ENCODE measurements at regions not wholly inside any gene's neighbourhood (a gene's known extent, or its start where the extent isn't known, plus 50 kb on each side); places are given as distances from the start of the nearest gene placed in this dataset.

DNA sequence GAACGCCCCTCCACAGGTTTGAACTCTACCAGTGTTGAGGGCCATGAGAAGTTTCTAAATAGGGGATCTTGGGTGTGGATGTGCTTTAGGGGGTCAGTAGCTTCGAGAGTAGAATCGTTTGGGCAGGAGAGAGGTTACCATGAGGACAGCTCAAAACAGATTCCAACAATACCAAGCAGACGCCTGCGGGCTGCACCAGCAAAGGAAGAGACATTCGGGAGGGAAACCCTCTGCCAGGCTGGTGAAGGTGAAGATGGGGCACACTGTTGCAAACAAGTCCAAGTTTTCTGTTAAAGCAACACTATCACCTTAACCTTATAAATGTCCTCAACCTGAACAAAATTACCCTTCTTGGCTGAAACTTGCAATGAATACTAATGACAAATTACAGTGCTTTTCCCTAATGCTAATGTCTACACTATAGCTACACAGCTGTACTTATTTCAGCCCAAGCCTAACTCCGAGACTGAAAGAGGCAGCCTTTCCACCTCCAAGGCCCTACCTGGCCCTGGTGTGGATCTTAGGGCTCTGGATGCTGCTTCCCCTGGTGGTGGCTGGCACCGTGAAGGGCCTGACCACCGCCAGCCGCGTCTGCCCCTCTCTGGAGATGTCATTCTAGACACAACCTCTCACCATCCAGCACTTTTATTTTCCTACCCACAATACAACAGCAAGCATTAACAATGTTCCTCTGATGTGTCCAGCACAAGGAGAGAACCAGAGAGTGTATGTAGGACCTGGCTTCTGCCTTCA lies 80.1 kb downstream of the DLL1 start:
- no peaks in the 10 kb centered on the region for H3K27me3 ChIP-seq (ENCODE audit: low read length)
- no peaks in the 10 kb centered on the region for H3F3A ChIP-seq (ENCODE audit: insufficient read depth)
- no peak overlapping the region for H2AFZ ChIP-seq (ENCODE audit: low read depth, low read length, severe bottlenecking)
- H3K4me3 ChIP-seq (ENCODE audit: insufficient read depth, low read length, poor library complexity, severe bottlenecking), result no peak overlapping the region
- H3K79me2 ChIP-seq (ENCODE audit: insufficient read depth, low read length), result no peaks in the 10 kb centered on the region
- H4K20me1 ChIP-seq (ENCODE audit: low read depth, low read length), result no peaks in the 10 kb centered on the region
- H3K9me3 ChIP-seq (ENCODE audit: insufficient read depth, low read length), result no peaks in the 10 kb centered on the region
- no peak overlapping the region for H3K9ac ChIP-seq (ENCODE audit: low read length)
- H3K9me2 ChIP-seq (replicated peaks; ENCODE audit: insufficient read depth, low read length), result no peaks in the 10 kb centered on the region
- H3K27ac ChIP-seq (ENCODE audit: low read depth, low read length), result no peak overlapping the region
- H3K36me3 ChIP-seq (ENCODE audit: low read length), result no peaks in the 10 kb centered on the region
- no peak overlapping the region for H3K4me2 ChIP-seq (ENCODE audit: low read depth, low read length, poor library complexity, severe bottlenecking)
- TF ChIP-seq EZH2phosphoT487 (conservative IDR thresholded peaks at IDR 0.05; ENCODE audit: low read length), result no peak
- TF ChIP-seq, protein P1, sequence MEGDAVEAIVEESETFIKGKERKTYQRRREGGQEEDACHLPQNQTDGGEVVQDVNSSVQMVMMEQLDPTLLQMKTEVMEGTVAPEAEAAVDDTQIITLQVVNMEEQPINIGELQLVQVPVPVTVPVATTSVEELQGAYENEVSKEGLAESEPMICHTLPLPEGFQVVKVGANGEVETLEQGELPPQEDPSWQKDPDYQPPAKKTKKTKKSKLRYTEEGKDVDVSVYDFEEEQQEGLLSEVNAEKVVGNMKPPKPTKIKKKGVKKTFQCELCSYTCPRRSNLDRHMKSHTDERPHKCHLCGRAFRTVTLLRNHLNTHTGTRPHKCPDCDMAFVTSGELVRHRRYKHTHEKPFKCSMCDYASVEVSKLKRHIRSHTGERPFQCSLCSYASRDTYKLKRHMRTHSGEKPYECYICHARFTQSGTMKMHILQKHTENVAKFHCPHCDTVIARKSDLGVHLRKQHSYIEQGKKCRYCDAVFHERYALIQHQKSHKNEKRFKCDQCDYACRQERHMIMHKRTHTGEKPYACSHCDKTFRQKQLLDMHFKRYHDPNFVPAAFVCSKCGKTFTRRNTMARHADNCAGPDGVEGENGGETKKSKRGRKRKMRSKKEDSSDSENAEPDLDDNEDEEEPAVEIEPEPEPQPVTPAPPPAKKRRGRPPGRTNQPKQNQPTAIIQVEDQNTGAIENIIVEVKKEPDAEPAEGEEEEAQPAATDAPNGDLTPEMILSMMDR (IDR thresholded peaks at IDR 0.05; ENCODE audit: insufficient read depth, low read length, poor library complexity, severe bottlenecking), result no peak

DNA sequence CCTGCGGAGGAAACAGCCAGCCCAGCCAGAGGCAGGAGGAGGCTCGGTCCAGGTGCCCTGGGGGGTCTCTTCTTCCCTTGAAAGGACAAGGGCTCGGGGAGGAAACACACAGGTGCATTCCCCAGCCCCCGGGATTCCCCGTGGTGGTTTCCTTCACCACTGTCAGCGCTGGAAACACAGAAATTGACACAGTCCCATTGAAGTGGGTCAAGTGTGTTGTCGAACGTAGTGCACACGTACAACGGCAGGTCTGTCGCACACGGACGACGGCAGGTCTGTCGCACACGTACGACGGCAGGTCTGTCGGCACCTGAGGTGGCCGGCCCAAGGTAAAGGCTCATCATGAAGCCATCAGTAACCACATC lies 80.9 kb downstream of the DLL1 start:
- no peaks in the 10 kb centered on the region for H3F3A ChIP-seq (ENCODE audit: insufficient read depth)
- no peak overlapping the region for H3K27ac ChIP-seq (ENCODE audit: low read depth, low read length)
- H3K36me3 ChIP-seq (ENCODE audit: low read length), result no peaks in the 10 kb centered on the region
- no peaks in the 10 kb centered on the region for H3K9me3 ChIP-seq (ENCODE audit: insufficient read depth, low read length)
- H3K4me3 ChIP-seq (ENCODE audit: insufficient read depth, low read length, poor library complexity, severe bottlenecking), result no peak overlapping the region
- no peaks in the 10 kb centered on the region for H4K20me1 ChIP-seq (ENCODE audit: low read depth, low read length)
- H3K4me2 ChIP-seq (ENCODE audit: low read depth, low read length, poor library complexity, severe bottlenecking), result no peak overlapping the region
- no peaks in the 10 kb centered on the region for H3K79me2 ChIP-seq (ENCODE audit: insufficient read depth, low read length)
- no peak overlapping the region for H3K9ac ChIP-seq (ENCODE audit: low read length)
- no peak overlapping the region for H2AFZ ChIP-seq (ENCODE audit: low read depth, low read length, severe bottlenecking)
- TF ChIP-seq EZH2phosphoT487 (conservative IDR thresholded peaks at IDR 0.05; ENCODE audit: low read length), result no peak
- TF ChIP-seq, protein P1 (IDR thresholded peaks at IDR 0.05; ENCODE audit: insufficient read depth, low read length, poor library complexity, severe bottlenecking), result no peak
- H3K9me2 ChIP-seq (replicated peaks; ENCODE audit: insufficient read depth, low read length), result no peaks in the 10 kb centered on the region
- H3K27me3 ChIP-seq (ENCODE audit: low read length), result no peaks in the 10 kb centered on the region

DNA sequence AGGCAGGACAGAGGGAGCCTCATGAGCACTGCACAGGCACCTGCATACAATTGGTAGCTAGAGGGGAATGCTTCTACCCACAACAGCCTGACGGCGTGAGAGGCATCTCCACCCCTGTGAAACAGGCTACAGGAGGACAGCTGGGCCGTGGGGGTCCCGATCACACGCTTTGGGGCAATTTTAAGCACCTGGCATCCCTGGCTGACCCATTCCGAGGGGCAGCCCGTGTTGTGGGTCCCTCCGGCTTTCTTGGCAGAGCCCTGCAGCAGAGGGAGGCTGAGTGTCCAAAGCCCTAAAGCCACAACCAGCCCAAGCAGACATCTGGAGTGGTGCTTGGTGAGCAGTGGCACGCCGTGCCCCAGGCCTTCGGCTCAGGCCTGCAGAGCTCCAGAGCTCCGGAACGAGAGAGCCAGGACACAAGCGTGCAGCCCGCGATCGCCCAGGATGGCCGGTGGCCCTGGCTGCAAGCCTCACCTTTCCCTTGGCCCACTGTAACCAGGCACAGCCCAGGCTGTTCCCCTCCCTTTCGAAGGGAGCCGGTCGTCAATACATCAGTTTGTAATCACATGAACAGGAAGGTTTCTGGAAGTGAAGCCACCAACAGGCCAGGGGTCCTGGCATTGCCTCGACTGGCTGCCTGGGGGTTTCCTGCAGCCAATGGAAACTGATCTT lies 81.4 kb downstream of the DLL1 start:
- Histone ChIP-seq H4K20me1 (ENCODE audit: low read depth, low read length) (no peaks in the 10 kb centered on the region), H3K27ac (ENCODE audit: low read depth, low read length) (no peak overlapping the region), H3K4me2 (ENCODE audit: low read depth, low read length, poor library complexity, severe bottlenecking) (no peak overlapping the region), H3K79me2 (ENCODE audit: insufficient read depth, low read length) (no peaks in the 10 kb centered on the region), H3K9me2 (replicated peaks; ENCODE audit: insufficient read depth, low read length) (no peaks in the 10 kb centered on the region), H3K9ac (ENCODE audit: low read length) (no peak overlapping the region), H2AFZ (ENCODE audit: low read depth, low read length, severe bottlenecking) (no peak overlapping the region), H3K27me3 (ENCODE audit: low read length) (no peaks in the 10 kb centered on the region), H3K36me3 (ENCODE audit: low read length) (no peaks in the 10 kb centered on the region), H3K9me3 (ENCODE audit: insufficient read depth, low read length) (no peaks in the 10 kb centered on the region), H3F3A (ENCODE audit: insufficient read depth) (no peaks in the 10 kb centered on the region), H3K4me3 (ENCODE audit: insufficient read depth, low read length, poor library complexity, severe bottlenecking) (no peak overlapping the region)
- TF ChIP-seq, protein P1 (IDR thresholded peaks at IDR 0.05; ENCODE audit: insufficient read depth, low read length, poor library complexity, severe bottlenecking), result no peak
- no peak for TF ChIP-seq EZH2phosphoT487 (conservative IDR thresholded peaks at IDR 0.05; ENCODE audit: low read length)

Measured in SU-DHL-6 (cell line).